GM19372 (cell line): ENCODE measurements at regions not wholly inside any gene's neighbourhood (a gene's known extent, or its start where the extent isn't known, plus 50 kb on each side); places are given as distances from the start of the nearest gene placed in this dataset.
"Not testable (repeated sequence)": the region's sequence is repeated elsewhere in the genome, so short reads cannot be mapped to it uniquely, and the experiment has no call there.

ENCODE experiments used
- ATAC-seq: cut with Tn5 transposase; IDR thresholded peaks from one replicate; pipeline ENCODE4 v1.9.1; 2021; ENCODE audit warnings: mild to moderate bottlenecking, low read depth, moderate library complexity; ENCODE audit not compliant: unreplicated experiment

DNA sequence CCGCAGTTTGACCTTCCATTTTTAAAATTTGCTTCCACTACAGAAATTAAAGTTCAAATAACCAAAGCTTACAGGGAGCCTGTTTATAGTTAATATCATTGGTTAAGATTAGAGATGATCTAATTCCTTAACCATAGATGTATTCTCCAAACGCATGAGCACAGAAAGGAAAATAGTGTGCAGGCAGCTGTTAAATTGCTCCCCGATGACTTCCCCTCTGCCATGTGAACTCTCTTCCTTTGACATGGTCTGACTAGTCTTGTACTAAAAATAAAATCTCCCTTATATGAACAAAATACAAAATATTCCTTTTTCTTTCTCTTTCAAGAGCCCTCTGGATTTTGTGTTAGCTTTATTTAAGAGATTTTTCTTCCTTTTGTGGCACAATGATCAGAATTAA lies 507.6 kb upstream of the AMELY start:
- ATAC-seq = no peak

DNA sequence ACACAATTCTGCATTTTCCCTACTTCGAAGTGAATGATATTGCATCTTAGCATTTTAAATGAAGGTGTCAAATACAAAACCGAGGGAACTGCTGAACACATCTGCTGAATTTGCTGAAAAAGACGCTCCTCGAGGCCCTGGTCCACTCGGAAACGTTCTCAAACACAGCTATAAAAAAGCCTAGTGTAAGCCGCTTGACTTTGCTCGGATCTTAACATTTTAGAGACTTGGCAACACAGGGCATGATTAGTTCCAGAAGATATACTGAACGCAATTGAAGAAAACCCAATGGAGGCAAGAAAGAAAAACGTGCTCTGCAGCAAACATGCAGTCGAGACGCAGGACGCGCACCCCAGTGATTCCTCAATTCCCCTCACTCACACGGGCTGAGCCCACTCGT lies 506.4 kb upstream of the AMELY start:
- no peak for ATAC-seq

DNA sequence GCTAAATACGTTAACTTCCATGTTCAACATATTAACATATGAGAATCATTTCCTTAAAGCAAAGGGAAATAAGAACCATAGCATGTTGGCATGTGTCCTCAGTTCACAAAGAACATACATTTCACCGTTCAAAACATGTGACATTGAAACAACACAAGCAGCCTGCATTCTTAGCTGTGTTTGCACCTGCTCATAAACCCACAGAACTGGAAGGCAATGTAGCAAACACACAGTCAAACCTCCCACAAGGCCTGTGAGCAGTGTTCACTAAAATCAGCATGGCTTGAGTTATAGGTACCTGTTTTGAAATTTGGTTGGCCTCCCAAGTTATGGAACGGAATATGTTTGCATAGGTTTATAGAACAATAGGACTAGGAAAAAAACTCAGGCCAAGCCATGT lies 504.9 kb upstream of the AMELY start:
- no peak for ATAC-seq

- ATAC-seq = no peak
Observed at GRCh38 chrY:7415157-7415633, 503.6 kb upstream of the AMELY start.

GRCh38 chrY:7390056-7390455 lies 478.5 kb upstream of the AMELY start:
- ATAC-seq = no peak

- no peak for ATAC-seq
Observed at GRCh38 chrY:7382988-7383387, 471.4 kb upstream of the AMELY start.

- no peak for ATAC-seq
Observed at GRCh38 chrY:7377091-7377490, 465.5 kb upstream of the AMELY start.

- ATAC-seq = not testable (repeated sequence)
Observed at GRCh38 chrY:7374485-7374884, 462.9 kb upstream of the AMELY start.

- ATAC-seq = not testable (repeated sequence)
Observed at GRCh38 chrY:7371953-7372352, 460.4 kb upstream of the AMELY start.

DNA sequence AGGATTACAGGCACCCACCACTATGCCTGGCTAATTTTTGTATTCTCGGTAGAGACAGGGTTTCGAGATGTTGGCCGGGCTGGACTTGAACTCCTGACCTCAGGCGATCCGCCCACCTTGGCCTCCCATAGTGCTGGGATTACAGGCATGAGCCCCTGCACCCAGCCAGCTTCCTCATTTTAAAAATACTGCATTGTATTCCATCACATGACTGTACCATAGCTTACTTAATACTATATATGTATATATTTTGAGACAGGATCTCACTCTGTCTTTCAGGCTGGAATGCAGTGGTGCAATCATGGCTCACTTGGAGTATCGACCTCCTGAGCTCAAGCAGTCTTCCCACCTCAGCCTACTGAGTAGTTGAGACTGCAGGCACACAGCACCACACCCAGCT lies 459.5 kb upstream of the AMELY start:
- not testable (repeated sequence) for ATAC-seq

- ATAC-seq = no peak
Observed at GRCh38 chrY:7359520-7359919, 448.0 kb upstream of the AMELY start.

GRCh38 chrY:7358103-7358752 lies 446.7 kb upstream of the AMELY start:
- ATAC-seq = no peak

DNA sequence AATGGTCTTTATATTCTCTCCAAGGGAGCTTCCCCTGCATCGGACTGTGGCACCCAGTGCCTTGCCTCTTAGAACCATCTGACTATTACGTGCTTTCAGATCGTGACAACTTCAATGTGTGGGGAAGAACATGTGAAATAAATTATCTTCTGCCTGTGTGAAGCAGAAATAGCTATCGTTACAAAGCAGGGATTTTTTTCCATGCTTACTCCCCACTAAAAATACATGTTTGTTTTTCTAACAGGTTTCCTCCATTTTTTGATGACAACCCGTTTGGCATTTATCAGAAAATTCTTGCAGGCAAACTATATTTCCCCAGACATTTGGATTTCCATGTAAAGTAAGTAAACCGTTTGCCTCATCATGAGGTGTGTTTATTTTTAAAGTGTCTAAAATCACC lies 444.3 kb upstream of the AMELY start:
- not testable (repeated sequence) for ATAC-seq

DNA sequence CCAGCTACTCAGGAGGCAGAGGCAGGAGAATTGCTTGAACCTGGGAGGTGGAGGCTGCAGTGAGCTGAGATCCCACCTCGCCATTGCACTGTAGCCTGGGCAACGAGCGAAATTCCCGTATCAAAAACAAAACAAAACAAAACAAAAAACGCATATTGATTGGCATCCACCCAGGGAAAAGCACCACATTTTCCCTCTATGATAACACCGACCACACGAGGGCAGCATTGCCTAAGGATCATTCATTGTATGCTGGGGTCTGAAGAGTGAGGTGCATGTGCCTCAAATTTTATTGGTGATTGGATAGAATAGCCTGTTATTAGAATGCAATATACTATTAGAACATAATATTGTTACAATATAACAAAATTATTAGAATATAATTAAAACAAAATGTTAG lies 433.1 kb upstream of the AMELY start:
- no peak for ATAC-seq

DNA sequence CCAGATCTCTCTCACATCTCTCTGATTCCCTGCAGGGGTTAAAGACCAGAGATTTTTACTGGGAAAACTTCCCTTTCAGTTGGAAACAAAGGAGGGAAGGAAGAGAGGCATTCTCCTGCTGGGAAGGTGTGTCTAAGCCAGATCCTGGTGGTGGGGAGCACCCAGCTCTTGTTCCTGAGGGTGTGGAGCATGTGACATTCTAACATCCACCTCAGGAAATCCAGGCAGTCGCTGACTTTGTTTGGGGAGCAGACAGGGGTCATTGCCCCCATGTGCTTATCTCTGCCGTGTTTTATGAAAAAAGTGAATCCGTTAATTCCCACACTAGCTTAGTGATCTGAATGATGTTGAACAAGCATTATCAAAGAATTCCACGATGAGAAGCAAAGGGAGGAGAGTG lies 431.7 kb upstream of the AMELY start:
- ATAC-seq = no peak

DNA sequence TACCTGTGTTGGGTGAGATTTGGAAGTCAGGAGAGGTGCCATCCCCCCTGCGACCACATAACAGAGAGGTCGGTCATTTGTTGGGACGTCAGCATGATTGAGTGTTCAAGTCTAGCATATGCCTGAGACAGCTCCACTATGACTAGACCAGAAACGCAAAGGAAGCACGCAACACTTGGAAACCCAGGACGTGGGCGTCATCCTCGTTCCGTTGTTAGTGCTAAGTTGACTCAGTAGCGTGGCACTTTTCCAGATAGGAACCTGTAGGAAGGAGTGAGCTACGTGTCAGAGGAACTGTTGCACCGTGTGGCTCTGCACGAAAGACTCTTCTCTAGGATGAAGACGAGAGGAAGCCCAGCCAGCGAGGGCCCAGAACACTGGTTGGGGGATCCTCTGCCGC lies 431.2 kb upstream of the AMELY start:
- ATAC-seq = not testable (repeated sequence)

GRCh38 chrY:7339391-7340087 lies 428.0 kb upstream of the AMELY start:
- ATAC-seq = no peak

DNA sequence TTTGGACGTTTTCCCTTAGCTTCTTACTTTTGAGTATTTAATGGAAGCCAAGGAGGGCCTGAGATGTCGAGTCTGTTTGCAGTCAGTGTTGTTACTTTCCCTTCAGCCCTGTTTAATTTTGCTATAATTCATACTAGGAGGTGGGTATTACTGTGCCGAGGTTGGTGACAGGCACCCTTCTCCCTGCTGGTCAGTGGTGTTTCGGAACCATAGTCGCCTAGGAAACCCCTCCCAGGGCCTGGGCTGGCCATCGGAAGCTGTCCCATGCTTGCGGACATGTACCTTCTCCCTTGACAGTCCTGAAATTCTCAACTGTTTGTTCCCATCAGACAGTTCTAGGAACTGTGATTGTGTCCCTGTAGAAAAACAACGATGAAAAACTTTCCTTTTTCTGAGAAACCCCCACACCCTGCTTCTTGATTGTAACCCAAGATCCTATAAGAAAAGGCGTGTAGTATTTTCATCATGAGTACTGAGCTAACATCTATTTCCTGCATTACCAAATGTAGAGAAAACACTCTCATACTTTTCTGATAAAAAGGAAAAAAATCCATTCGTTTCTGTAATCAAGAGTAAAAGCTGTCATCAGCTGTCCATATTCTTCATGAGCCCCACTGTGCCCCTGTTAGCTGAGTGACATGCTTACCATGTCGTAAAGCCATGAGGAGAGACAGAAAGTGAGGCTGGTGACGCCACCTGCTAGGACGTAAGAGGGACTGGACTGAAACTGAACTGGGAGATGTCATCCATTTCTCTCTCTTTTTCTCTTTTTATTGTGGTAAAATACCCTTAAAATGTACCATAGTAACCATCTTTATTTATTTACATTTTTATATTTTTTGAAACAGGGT lies 424.7 kb upstream of the AMELY start:
- no peak for ATAC-seq

DNA sequence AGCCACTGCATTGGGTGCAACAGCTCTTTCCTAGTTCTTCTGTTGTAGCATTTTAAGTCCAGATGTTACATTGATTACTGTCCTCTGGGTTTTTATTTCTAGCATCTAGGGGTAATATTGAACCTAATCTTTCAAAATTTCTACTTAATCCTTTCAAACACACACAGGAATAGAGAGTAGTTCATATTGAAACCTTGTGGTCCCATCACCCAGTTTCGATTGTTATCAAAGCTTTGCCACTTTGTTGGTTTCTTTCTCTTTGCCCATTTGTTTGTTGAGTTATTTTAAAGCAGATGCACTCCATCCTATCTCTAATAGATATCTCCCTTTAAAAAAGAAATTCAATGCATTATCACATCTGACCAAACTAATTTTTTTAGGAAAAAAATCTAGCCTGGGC lies 422.9 kb upstream of the AMELY start:
- ATAC-seq = no peak

DNA sequence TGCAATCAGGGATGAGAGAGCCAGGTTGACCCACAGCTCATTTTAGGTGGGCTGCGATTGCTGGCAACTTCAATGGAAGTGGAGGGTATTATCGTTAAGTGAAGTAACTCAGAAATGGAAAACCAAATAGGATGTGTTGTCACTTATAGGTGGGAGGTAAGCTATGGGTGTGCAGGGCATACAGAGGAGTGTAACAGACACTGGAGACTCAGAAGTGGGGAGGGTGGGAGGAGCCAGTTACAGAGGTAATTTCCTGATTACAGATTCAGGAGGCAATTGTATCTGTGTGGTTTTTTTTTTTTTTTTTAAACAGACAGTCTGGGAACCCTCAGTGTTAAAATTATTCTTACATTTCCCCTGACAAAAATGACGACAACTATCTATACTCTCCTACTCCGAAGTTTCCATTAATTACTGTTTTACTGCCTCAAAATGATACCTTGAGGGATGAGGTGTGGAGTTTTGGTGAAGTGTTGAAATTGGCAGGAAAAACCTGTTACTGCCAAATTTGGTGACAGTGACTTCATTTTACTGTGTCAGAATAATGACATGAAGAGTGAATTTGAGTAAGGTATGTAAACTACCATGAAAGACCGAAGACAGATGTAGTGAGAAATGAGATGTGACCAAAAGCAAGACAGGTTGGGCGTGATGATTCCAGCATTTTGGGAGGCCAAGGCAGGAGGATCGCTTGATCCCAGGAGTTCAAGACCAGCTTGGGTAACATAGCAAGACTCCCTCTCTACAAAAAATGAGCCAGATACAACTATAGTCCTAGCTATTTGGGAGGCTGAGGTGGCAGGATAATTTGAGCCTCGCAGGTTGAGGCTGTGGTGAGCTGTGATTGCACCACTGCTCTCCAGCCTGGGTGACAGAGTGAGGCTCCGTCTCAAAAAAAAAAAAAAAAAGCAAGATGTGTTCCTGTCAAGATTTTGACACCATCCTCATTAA lies 415.0 kb upstream of the AMELY start:
- ATAC-seq = no peak
